Astrocyte of the cerebellum (primary cell): ENCODE measurements at regions not wholly inside any gene's neighbourhood (a gene's known extent, or its start where the extent isn't known, plus 50 kb on each side); places are given as distances from the start of the nearest gene placed in this dataset.

Source experiments
- DNase-seq: peaks from one replicate; pipeline ENCODE4 v3.0.0-alpha.2; 2011; ENCODE audit warnings: low read depth
- H3K4me3 ChIP-seq: 2 replicates; pipeline ENCODE4 v1.5.1; 2011; ENCODE audit warnings: mild to moderate bottlenecking, low read depth, low read length, moderate library complexity
- CTCF ChIP-seq: IDR thresholded peaks from 2 replicates; pipeline ENCODE4 v1.5.1; 2012; ENCODE audit warnings: low read length, low read depth, moderate library complexity, mild to moderate bottlenecking; ENCODE audit errors: missing control alignments
- in situ Hi-C: cut with HindIII; loops from 2 replicates; pipeline ENCODE4 v1.10.0; 2017; ENCODE audit warnings: low sequenced_read_pairs

GRCh38 chr1:218702775-218703174 is 357.6 kb downstream of the TGFB2 start:
- in situ Hi-C loops: no loop called here
- no peak for TF ChIP-seq CTCF
- DNase-seq: no peak
- H3K4me3 ChIP-seq: no peak overlapping the region

GRCh38 chr1:218703836-218704235 is 358.7 kb downstream of the TGFB2 start:
- no peak for TF ChIP-seq CTCF
- no peak for DNase-seq
- no peak overlapping the region for H3K4me3 ChIP-seq
- in situ Hi-C loops: no loop called here

- no peak for TF ChIP-seq CTCF
- DNase-seq: no peak
- no peak overlapping the region for H3K4me3 ChIP-seq
- in situ Hi-C loops: no loop called here
Measured at GRCh38 chr1:218705391-218705790, 360.3 kb downstream of the TGFB2 start.

- TF ChIP-seq CTCF: no peak
- DNase-seq: peak; percentile 99
- in situ Hi-C loops: no loop called here
- H3K4me3 ChIP-seq: no peak overlapping the region
Measured at GRCh38 chr1:218705911-218706893, 361.1 kb downstream of the TGFB2 start.

- in situ Hi-C loops: no loop called here
- TF ChIP-seq CTCF: no peak
- no peak for DNase-seq
- H3K4me3 ChIP-seq: no peak overlapping the region
Measured at GRCh38 chr1:218711001-218711400, 365.9 kb downstream of the TGFB2 start.

GRCh38 chr1:218711884-218712674 is 366.9 kb downstream of the TGFB2 start:
- no peak for DNase-seq
- no peak for TF ChIP-seq CTCF
- H3K4me3 ChIP-seq: no peak overlapping the region
- in situ Hi-C loops: no loop called here
